ENCODE measurements at regions not wholly inside any gene's neighbourhood (a gene's known extent, or its start where the extent isn't known, plus 50 kb on each side); places are given as distances from the start of the nearest gene placed in this dataset.

GRCh38 chr10:52644373-52645186 is 128.0 kb downstream of the MBL2 start:
- peak; percentile 89 for ATAC-seq
- TF ChIP-seq ISL1 (CRISPR knock-in tag; IDR thresholded peaks at IDR 0.05) (0 out of 2 replicates have a peak, but pooled peaks have one; percentile 16), ZFP30 (CRISPR knock-in tag; IDR thresholded peaks at IDR 0.05) (no peak), OSR1 (CRISPR knock-in tag; IDR thresholded peaks at IDR 0.05) (no peak), TCF4 (CRISPR knock-in tag; IDR thresholded peaks at IDR 0.05; ENCODE audit: borderline replicate concordance) (no peak), ZC3H10 (CRISPR knock-in tag; IDR thresholded peaks at IDR 0.05) (no peak), SNAI2 (CRISPR knock-in tag; IDR thresholded peaks at IDR 0.05) (no peak), ESRRG (CRISPR knock-in tag; IDR thresholded peaks at IDR 0.05) (no peak)

- ATAC-seq, result no peak; the same call in 2 of the 3 replicates
Observed at GRCh38 chr10:52645187-52645758, 127.3 kb downstream of the MBL2 start.

More at GRCh38 chr10:52645187-52645758, 127.3 kb downstream of the MBL2 start:
- no peak for TF ChIP-seq ESRRG (CRISPR knock-in tag; IDR thresholded peaks at IDR 0.05)
- TF ChIP-seq CSRNP3 (CRISPR knock-in tag; IDR thresholded peaks at IDR 0.05), result no peak
- TF ChIP-seq PATZ1 (CRISPR knock-in tag; IDR thresholded peaks at IDR 0.05; ENCODE audit: borderline replicate concordance), result no peak
- TF ChIP-seq POU6F1 (CRISPR knock-in tag; IDR thresholded peaks at IDR 0.05; ENCODE audit: borderline replicate concordance, low read depth), result no peak
- TF ChIP-seq RARB (CRISPR knock-in tag; IDR thresholded peaks at IDR 0.05), result no peak
- TF ChIP-seq ZC3H10 (CRISPR knock-in tag; IDR thresholded peaks at IDR 0.05), result no peak
- no peak for TF ChIP-seq SNAI2 (CRISPR knock-in tag; IDR thresholded peaks at IDR 0.05)
- TF ChIP-seq ZNF70 (CRISPR knock-in tag; IDR thresholded peaks at IDR 0.05), result no peak
- no peak for TF ChIP-seq TSHZ2 (CRISPR knock-in tag; IDR thresholded peaks at IDR 0.05)
